ENCODE measurements at regions not wholly inside any gene's neighbourhood (a gene's known extent, or its start where the extent isn't known, plus 50 kb on each side); places are given as distances from the start of the nearest gene placed in this dataset.

DNA sequence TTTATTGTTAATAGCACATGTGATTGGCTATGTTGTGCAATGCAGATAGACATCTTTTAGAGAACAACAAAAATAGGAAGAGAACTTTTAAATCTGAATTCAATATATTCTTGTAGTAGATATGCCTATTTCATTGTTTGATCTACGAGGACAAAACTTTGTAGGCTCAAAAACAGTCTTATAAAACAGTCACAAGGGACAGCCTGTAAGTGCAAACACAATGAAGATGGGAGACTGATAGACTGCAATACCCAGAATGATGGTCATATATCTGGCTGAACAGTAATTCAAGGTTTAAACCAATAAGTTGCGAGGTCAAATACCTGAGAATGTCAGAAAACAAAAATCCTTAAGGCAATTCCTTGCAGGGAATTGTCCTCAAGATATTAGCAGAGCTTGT, 1342.9 kb upstream of the ADGRB3 start:
- TF ChIP-seq RBFOX2 (IDR thresholded peaks at IDR 0.05; ENCODE audit: low read depth, low read length) = no peak
- TF ChIP-seq CBX3 (IDR thresholded peaks at IDR 0.05; ENCODE audit: borderline replicate concordance in 1 of 2, low read length in 2 of 2) = no peak
- TF ChIP-seq SMARCA4 (IDR thresholded peaks at IDR 0.05) = no peak
- TF ChIP-seq, protein P1, sequence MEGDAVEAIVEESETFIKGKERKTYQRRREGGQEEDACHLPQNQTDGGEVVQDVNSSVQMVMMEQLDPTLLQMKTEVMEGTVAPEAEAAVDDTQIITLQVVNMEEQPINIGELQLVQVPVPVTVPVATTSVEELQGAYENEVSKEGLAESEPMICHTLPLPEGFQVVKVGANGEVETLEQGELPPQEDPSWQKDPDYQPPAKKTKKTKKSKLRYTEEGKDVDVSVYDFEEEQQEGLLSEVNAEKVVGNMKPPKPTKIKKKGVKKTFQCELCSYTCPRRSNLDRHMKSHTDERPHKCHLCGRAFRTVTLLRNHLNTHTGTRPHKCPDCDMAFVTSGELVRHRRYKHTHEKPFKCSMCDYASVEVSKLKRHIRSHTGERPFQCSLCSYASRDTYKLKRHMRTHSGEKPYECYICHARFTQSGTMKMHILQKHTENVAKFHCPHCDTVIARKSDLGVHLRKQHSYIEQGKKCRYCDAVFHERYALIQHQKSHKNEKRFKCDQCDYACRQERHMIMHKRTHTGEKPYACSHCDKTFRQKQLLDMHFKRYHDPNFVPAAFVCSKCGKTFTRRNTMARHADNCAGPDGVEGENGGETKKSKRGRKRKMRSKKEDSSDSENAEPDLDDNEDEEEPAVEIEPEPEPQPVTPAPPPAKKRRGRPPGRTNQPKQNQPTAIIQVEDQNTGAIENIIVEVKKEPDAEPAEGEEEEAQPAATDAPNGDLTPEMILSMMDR (IDR thresholded peaks at IDR 0.05 in 2 of 3, conservative IDR thresholded peaks at IDR 0.05 in 1 of 3; ENCODE audit: insufficient read depth in 2 of 3, low read depth in 1 of 3, low read length in 3 of 3) = no peak
- no peak for TF ChIP-seq PRPF4 (IDR thresholded peaks at IDR 0.05; ENCODE audit: insufficient read depth, low read depth, low read length, poor library complexity, severe bottlenecking)
- TF ChIP-seq DNMT1 (IDR thresholded peaks at IDR 0.05) = no peak
- TF ChIP-seq JUN (IDR thresholded peaks at IDR 0.05; ENCODE audit: borderline replicate concordance, low read depth, low read length) = no peak
- TF ChIP-seq JUN (CRISPR knock-in tag; IDR thresholded peaks at IDR 0.05; ENCODE audit: borderline replicate concordance) = no peak

Data from K562 (cell line).